C4-2B (cell line): ENCODE measurements at regions not wholly inside any gene's neighbourhood (a gene's known extent, or its start where the extent isn't known, plus 50 kb on each side); places are given as distances from the start of the nearest gene placed in this dataset.

Source experiments
- CTCF ChIP-seq: fragments of 450-650 bp; conservative IDR thresholded peaks from 2 replicates; pipeline ENCODE4 v1.5.1; 2017; ENCODE audit warnings: mild to moderate bottlenecking
- ZFX ChIP-seq: fragments of 450-650 bp; IDR thresholded peaks from 2 replicates; pipeline ENCODE4 v1.6.1; 2017

GRCh38 chr2:52396836-52397235 lies 1364.9 kb upstream of the NRXN1 start:
- no peak for TF ChIP-seq CTCF
- no peak for TF ChIP-seq ZFX
